H1 (cell line): ENCODE measurements at regions not wholly inside any gene's neighbourhood (a gene's known extent, or its start where the extent isn't known, plus 50 kb on each side); places are given as distances from the start of the nearest gene placed in this dataset.

Experiments used
- ATF2 ChIP-seq: IDR thresholded peaks from 2 replicates; pipeline ENCODE4 v1.6.1; 2012; ENCODE audit warnings: low read length, inconsistent platforms
- FOSL1 ChIP-seq: IDR thresholded peaks from 2 replicates; pipeline ENCODE4 v1.6.1; 2011; ENCODE audit warnings: mild to moderate bottlenecking, low read depth, low read length, moderate library complexity; ENCODE audit not compliant: insufficient read depth
- GABPA ChIP-seq: IDR thresholded peaks from 2 replicates; pipeline ENCODE4 v1.6.1; 2011; ENCODE audit warnings: mild to moderate bottlenecking, low read length, moderate library complexity, borderline replicate concordance; ENCODE audit not compliant: insufficient read depth
- KDM4A ChIP-seq: IDR thresholded peaks from one replicate; pipeline ENCODE4 v1.7.1; 2012; ENCODE audit warnings: low read depth, mild to moderate bottlenecking, moderate library complexity, low read length, inconsistent platforms; ENCODE audit not compliant: severe bottlenecking
- SRF ChIP-seq: IDR thresholded peaks from 2 replicates; pipeline ENCODE4 v1.6.1; 2011; ENCODE audit warnings: mild to moderate bottlenecking, low read depth, low read length, moderate library complexity

- TF ChIP-seq ATF2 (no peak), KDM4A (no peak), SRF (no peak), FOSL1 (no peak), GABPA (no peak)
Observed at GRCh38 chr12:25699454-25699853, 146.4 kb upstream of the LMNTD1 start (continued).
